Uterus (tissue), 2 donors: ENCODE measurements at regions not wholly inside any gene's neighbourhood (a gene's known extent, or its start where the extent isn't known, plus 50 kb on each side); places are given as distances from the start of the nearest gene placed in this dataset.

Experiments used
- CTCF ChIP-seq, 4 experiments: fragments of 200-600 bp in 2 of 4; fragments of 450-650 bp in 2 of 4; sonication (generic) in 2 of 4; IDR thresholded peaks; one replicate each; pipeline ENCODE4 v1.5.1; 2016 to 2019; ENCODE audit warnings: antibody characterized with exemption in 4 of 4, mild to moderate bottlenecking in 2 of 4, moderate library complexity in 1 of 4
- POLR2A ChIP-seq, 2 donors: fragments of 450-650 bp; IDR thresholded peaks; one replicate each; pipeline ENCODE4 v1.6.1; 2016; ENCODE audit warnings: antibody characterized with exemption in 2 of 2, mild to moderate bottlenecking in 1 of 2, moderate library complexity in 1 of 2

DNA sequence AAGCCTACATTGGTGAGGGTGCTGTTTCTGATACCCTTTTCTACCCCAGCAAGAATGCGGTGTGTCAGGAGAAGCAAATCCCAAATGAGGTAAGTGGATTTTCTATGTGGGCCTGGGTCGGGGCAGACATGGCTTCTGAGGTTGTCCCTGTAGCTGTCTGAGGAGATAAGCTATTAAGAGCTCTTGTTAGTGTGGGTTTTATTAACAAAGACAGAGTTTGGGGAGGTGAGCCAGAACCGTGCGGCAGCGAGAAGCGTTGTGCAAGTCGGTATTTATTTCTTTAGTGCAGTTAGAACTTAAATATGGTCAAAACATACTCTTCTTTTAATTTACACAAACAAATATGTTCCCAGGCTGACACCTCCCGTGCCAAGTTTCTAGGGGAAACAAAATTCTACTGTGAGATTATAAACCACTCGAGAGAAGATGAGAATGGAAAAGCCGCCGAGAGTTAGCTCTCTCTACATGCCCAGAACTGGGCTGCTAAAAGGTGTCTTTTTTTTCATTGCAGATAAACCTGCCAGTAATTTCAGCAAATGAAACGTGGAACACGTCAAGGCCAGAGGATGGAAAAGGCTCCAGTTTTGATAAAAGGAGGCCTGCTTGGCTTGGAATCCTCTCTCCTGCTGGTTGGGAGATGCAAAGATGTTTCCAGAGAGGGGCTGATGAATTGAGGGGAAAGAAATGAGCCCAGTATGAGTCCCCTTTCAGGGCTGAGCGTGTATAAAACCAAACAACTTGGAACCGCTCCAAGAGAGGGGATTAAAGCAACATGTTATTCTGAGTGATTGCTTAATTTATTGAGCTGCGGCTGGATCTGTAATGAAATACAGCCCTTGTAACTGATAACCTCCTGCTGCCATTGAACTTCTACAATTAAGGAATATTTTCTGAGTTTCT is 254.6 kb downstream of the MRTFB start:
- TF ChIP-seq CTCF (IDR thresholded peaks at IDR 0.05) (no peak), POLR2A (IDR thresholded peaks at IDR 0.05) (no peak)
